Naive B cell (primary cell): ENCODE measurements at regions not wholly inside any gene's neighbourhood (a gene's known extent, or its start where the extent isn't known, plus 50 kb on each side); places are given as distances from the start of the nearest gene placed in this dataset.

Experiments used
- ATAC-seq, 2 donors: fragments of 150-1000 bp; cut with Tn5 transposase; 2 replicates each; pipeline ENCODE4 v1.10.0; 2021; ENCODE audit warnings: low read depth in 2 of 2, mild to moderate bottlenecking in 2 of 2, moderate library complexity in 2 of 2
- DNase-seq: peaks from one replicate; pipeline ENCODE4 v3.0.0; 2022
- H3K27ac Mint-ChIP-seq, 6 donors: one replicate each; pipeline ENCODE4 v1.8.0; 2020 to 2022; ENCODE audit warnings: mild to moderate bottlenecking in 6 of 6, mixed read lengths in 6 of 6, moderate library complexity in 5 of 6, inconsistent platforms in 2 of 6
- H3K27me3 Mint-ChIP-seq, 3 donors: one replicate each; pipeline ENCODE4 v1.8.0; 2021 to 2022; ENCODE audit warnings: mixed read lengths in 3 of 3, mild to moderate bottlenecking in 1 of 3
- H3K36me3 Mint-ChIP-seq, 2 donors: one replicate each; pipeline ENCODE4 v1.8.0; 2020 to 2022; ENCODE audit warnings: mixed read lengths in 2 of 2, inconsistent platforms in 1 of 2, mild to moderate bottlenecking in 1 of 2
- H3K4me1 Mint-ChIP-seq, 3 donors: one replicate each; pipeline ENCODE4 v1.8.0; 2020 to 2022; ENCODE audit warnings: mixed read lengths in 3 of 3, inconsistent platforms in 1 of 3, mild to moderate bottlenecking in 1 of 3, moderate library complexity in 1 of 3
- H3K4me3 Mint-ChIP-seq, 8 donors: one replicate each; pipeline ENCODE4 v1.8.0; 2020 to 2022; ENCODE audit warnings: mild to moderate bottlenecking in 8 of 8, mixed read lengths in 8 of 8, moderate library complexity in 8 of 8, inconsistent platforms in 2 of 8
- H3K9me3 Mint-ChIP-seq, 7 donors: one replicate each; pipeline ENCODE4 v1.8.0; 2020 to 2022; ENCODE audit warnings: mixed read lengths in 7 of 7, mild to moderate bottlenecking in 5 of 7, inconsistent platforms in 2 of 7, moderate library complexity in 1 of 7

DNA sequence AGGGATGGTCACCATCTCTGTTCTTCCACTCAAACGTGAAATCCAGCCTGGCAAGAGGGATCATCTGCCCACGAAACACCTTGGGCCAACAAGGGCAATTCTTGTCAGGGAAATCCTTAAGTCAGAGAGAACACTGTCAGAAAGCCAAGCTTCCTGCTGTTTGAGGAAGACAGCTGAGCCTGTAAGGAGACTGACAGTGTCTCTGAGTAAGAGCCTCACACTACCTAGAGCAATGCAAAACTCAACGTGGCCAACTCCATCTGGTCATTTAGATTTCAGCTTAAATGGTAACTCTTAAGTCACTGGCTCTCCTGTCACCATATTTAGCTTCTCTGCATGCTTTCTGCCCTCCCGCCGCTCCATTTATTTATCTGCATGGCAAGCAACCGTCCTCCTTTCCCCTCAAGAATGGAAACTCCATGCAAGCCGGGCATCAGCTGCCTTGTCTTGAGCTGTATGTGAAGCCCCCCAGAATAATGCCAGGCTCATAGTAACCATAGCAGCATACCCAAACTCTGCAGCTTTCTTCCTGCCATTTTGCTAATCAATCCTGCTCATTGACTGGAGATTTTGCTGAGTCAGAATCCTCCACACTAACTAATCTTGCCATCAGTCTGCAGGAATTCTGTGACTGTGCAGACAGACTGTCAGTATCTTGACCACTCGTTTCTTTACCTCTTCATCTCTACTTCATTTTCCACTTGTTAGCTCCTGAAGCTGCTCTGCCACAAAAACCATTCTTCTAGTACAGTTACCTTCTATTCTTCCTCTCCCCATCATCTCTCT is 159.8 kb downstream of the IRS2 start:
- Mint-ChIP-seq H3K4me3 (no peak overlapping the region), H3K9me3 (peaks cover 0 to 3% (median 2%) of the 10 kb centered on the region in 7 donors), H3K27ac (no peak overlapping the region), H3K4me1 (no peaks in the 10 kb centered on the region), H3K36me3 (no peaks in the 10 kb centered on the region), H3K27me3 (peaks cover 0 to 9% (median 0%) of the 10 kb centered on the region in 3 donors)
- DNase-seq: no peak
- ATAC-seq: no peak

- no peak for DNase-seq
- ATAC-seq: no peak
- Mint-ChIP-seq H3K4me3 (no peak overlapping the region), H3K36me3 (no peaks in the 10 kb centered on the region), H3K9me3 (no peaks in the 10 kb centered on the region), H3K4me1 (no peaks in the 10 kb centered on the region), H3K27ac (no peak overlapping the region), H3K27me3 (peaks cover 0 to 9% (median 0%) of the 10 kb centered on the region in 3 donors)
Observed at GRCh38 chr13:109625156-109625555, 161.2 kb downstream of the IRS2 start.

- H3K9me3 Mint-ChIP-seq: peaks cover 0 to 6% (median 0%) of the 10 kb centered on the region in 7 donors
- no peak overlapping the region for H3K27ac Mint-ChIP-seq
- no peaks in the 10 kb centered on the region for H3K4me1 Mint-ChIP-seq
- H3K36me3 Mint-ChIP-seq: no peaks in the 10 kb centered on the region
- no peak for DNase-seq
- ATAC-seq: no peak
- H3K4me3 Mint-ChIP-seq: no peak overlapping the region
- H3K27me3 Mint-ChIP-seq: no peaks in the 10 kb centered on the region
Observed at GRCh38 chr13:109622006-109622405, 164.4 kb downstream of the IRS2 start.

DNA sequence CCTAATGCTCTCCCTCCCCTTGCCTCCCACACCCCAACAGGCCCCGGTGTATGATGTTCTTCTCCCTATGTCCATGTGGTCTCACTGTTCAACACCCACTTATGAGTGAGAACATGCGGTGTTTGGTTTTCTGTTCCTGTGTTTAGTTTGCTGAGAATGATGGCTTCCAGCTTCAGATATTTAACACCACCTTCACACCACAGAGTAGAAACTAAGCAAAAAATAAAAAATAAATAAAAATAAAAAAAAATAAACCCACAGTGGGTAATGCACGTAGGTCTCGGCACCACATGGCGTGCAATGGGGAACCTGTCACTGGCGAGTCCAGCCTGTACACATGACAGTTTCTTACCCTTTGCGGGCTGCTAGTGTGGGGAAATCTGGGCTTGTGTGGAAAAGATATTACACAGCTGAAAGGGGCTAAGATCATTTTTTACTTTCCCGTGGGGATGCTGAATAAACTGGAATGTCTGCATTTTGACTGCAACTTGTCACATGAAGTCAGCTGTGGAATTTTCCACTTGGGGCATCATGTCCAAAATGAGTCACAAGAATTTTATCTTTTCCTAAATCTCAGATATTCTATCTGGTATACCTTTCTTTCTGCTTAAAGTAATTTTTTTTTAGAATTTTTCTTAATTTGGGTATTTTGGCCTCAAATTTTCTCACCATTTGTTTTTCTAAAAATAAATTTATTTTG is 170.5 kb downstream of the IRS2 start:
- Mint-ChIP-seq H3K4me3 (no peak overlapping the region), H3K27ac (no peak overlapping the region), H3K9me3 (peaks cover 0 to 6% (median 0%) of the 10 kb centered on the region in 7 donors), H3K27me3 (no peaks in the 10 kb centered on the region), H3K4me1 (no peaks in the 10 kb centered on the region), H3K36me3 (no peaks in the 10 kb centered on the region)
- DNase-seq (no peak), ATAC-seq (no peak)

GRCh38 chr13:109611912-109612691 is 174.3 kb downstream of the IRS2 start:
- H3K9me3 Mint-ChIP-seq: peaks cover 0 to 1% (median 0%) of the 10 kb centered on the region in 7 donors
- H3K27ac Mint-ChIP-seq: peak overlapping the region in 1 of 6 donors; percentile 35
- H3K27me3 Mint-ChIP-seq: peaks cover 0 to 5% (median 0%) of the 10 kb centered on the region in 3 donors
- H3K4me3 Mint-ChIP-seq: no peak overlapping the region
- no peaks in the 10 kb centered on the region for H3K4me1 Mint-ChIP-seq
- ATAC-seq: no peak
- no peak for DNase-seq
- H3K36me3 Mint-ChIP-seq: no peaks in the 10 kb centered on the region

DNA sequence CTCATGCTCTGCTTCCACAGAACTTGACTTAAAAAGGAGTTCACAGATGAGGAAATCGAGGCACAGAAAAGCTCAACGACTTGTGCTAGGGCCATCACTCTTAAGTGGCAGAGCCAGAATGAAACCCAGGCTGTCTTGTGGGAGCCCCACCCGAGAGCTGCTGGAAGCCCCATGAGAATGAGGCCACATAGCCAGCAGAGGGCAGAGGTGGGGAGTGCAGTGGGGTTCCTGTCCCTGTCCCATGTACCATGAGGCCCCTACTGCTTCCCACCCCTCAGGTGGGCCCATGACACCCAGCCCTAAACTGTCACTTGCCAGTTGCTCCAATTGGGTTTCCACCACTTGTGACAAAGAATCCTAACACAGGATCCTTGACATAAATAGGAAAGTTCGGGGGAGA is 175.9 kb downstream of the IRS2 start:
- H3K9me3 Mint-ChIP-seq: peaks cover 0 to 2% (median 0%) of the 10 kb centered on the region in 7 donors
- H3K27ac Mint-ChIP-seq: no peak overlapping the region
- H3K36me3 Mint-ChIP-seq: no peaks in the 10 kb centered on the region
- no peak overlapping the region for H3K4me3 Mint-ChIP-seq
- H3K4me1 Mint-ChIP-seq: no peaks in the 10 kb centered on the region
- peak; percentile 5 for DNase-seq
- ATAC-seq: peak; percentile 47 to 49
- H3K27me3 Mint-ChIP-seq: peaks cover 0 to 6% (median 0%) of the 10 kb centered on the region in 3 donors

DNA sequence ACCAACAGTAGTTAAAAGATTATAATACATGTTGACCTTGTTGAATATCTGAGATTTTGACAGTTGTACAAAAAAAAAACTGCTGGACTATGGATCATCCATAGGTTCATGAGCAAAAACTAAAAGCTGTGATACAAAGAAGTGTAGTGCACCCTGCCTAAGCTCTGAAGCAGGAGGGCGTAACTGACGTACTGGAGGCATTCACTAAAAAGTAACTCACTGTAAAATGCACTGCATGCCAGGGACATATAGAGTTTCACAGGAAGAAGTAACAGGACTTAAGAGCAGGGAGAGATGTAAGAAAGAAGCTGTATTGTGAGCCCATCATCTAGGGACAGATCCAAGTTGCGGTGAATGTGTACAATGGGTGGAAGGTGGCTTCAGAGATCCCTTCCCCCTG is 177.9 kb downstream of the IRS2 start:
- Mint-ChIP-seq H3K4me3 (no peak overlapping the region), H3K36me3 (no peaks in the 10 kb centered on the region), H3K4me1 (no peaks in the 10 kb centered on the region), H3K27ac (no peak overlapping the region), H3K27me3 (peaks cover 0 to 6% (median 0%) of the 10 kb centered on the region in 3 donors), H3K9me3 (peaks cover 0 to 3% (median 2%) of the 10 kb centered on the region in 7 donors)
- DNase-seq: no peak
- ATAC-seq: no peak

DNA sequence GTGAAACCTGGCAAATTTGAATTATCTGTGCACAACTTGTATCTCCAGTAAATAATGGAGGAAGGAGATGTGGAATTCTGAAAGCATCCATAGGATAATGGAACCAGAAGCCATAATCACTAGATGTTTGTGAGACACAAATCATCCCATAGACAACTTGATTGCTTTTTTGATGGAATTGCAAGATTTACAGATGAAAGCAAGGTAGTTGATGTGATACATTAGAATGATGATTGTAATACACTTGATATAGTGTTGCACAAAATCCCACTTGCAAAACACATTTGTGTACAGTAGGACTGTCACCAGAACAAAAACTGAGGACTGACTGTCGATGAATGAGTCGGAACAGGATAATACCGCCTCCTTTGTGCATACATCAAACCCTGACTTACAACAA is 178.3 kb downstream of the IRS2 start:
- ATAC-seq (no peak), DNase-seq (no peak)
- no peaks in the 10 kb centered on the region for H3K4me1 Mint-ChIP-seq
- no peak overlapping the region for H3K4me3 Mint-ChIP-seq
- H3K27ac Mint-ChIP-seq: no peak overlapping the region
- H3K27me3 Mint-ChIP-seq: peaks cover 0 to 6% (median 0%) of the 10 kb centered on the region in 3 donors
- H3K9me3 Mint-ChIP-seq: peaks cover 0 to 3% (median 2%) of the 10 kb centered on the region in 7 donors
- no peaks in the 10 kb centered on the region for H3K36me3 Mint-ChIP-seq

GRCh38 chr13:109606520-109606919 is 179.9 kb downstream of the IRS2 start:
- DNase-seq: no peak
- H3K9me3 Mint-ChIP-seq: peaks cover 0 to 7% (median 2%) of the 10 kb centered on the region in 7 donors

GRCh38 chr13:109605846-109606245 is 180.5 kb downstream of the IRS2 start:
- no peaks in the 10 kb centered on the region for H3K4me1 Mint-ChIP-seq
- ATAC-seq (no peak), DNase-seq (no peak)
- H3K27me3 Mint-ChIP-seq: peaks cover 0 to 6% (median 0%) of the 10 kb centered on the region in 3 donors
- no peaks in the 10 kb centered on the region for H3K36me3 Mint-ChIP-seq
- no peak overlapping the region for H3K4me3 Mint-ChIP-seq
- no peak overlapping the region for H3K27ac Mint-ChIP-seq
- peaks cover 0 to 7% (median 2%) of the 10 kb centered on the region in 7 donors for H3K9me3 Mint-ChIP-seq

More at GRCh38 chr13:109606520-109606919, 179.9 kb downstream of the IRS2 start:
- peaks cover 0 to 6% (median 0%) of the 10 kb centered on the region in 3 donors for H3K27me3 Mint-ChIP-seq
- H3K36me3 Mint-ChIP-seq: no peaks in the 10 kb centered on the region
- no peaks in the 10 kb centered on the region for H3K4me1 Mint-ChIP-seq
- no peak for ATAC-seq
- H3K27ac Mint-ChIP-seq: no peak overlapping the region
- no peak overlapping the region for H3K4me3 Mint-ChIP-seq

- H3K27ac Mint-ChIP-seq: no peak overlapping the region
- no peaks in the 10 kb centered on the region for H3K4me1 Mint-ChIP-seq
- no peaks in the 10 kb centered on the region for H3K36me3 Mint-ChIP-seq
- H3K9me3 Mint-ChIP-seq: peaks cover 0 to 7% (median 2%) of the 10 kb centered on the region in 7 donors
- no peak for DNase-seq
- H3K4me3 Mint-ChIP-seq: no peak overlapping the region
- peaks cover 0 to 6% (median 0%) of the 10 kb centered on the region in 3 donors for H3K27me3 Mint-ChIP-seq
- no peak for ATAC-seq
Observed at GRCh38 chr13:109604894-109605293, 181.5 kb downstream of the IRS2 start.

GRCh38 chr13:109602356-109602755 is 184.0 kb downstream of the IRS2 start:
- no peak for DNase-seq
- ATAC-seq: no peak
- Mint-ChIP-seq H3K4me1 (no peaks in the 10 kb centered on the region), H3K4me3 (no peak overlapping the region), H3K36me3 (no peaks in the 10 kb centered on the region), H3K27ac (no peak overlapping the region), H3K27me3 (peaks cover 0 to 8% (median 3%) of the 10 kb centered on the region in 3 donors), H3K9me3 (peaks cover 0 to 7% (median 2%) of the 10 kb centered on the region in 7 donors)

- Mint-ChIP-seq H3K27ac (peak overlapping the region in 1 of 6 donors; percentile 45), H3K4me1 (no peaks in the 10 kb centered on the region), H3K9me3 (peaks cover 0 to 7% (median under 1%) of the 10 kb centered on the region in 7 donors), H3K36me3 (no peaks in the 10 kb centered on the region), H3K4me3 (no peak overlapping the region), H3K27me3 (peaks cover 0 to 8% (median 0%) of the 10 kb centered on the region in 3 donors)
- ATAC-seq (no peak), DNase-seq (no peak)
Observed at GRCh38 chr13:109599901-109600657, 186.3 kb downstream of the IRS2 start.
